Lower leg skin (tissue), 4 donors: ENCODE measurements at regions not wholly inside any gene's neighbourhood (a gene's known extent, or its start where the extent isn't known, plus 50 kb on each side); places are given as distances from the start of the nearest gene placed in this dataset.

Experiments used
- DNase-seq, 2 donors: peaks; one replicate each; pipeline ENCODE4 v3.0.0-alpha.2; 2019; ENCODE audit warnings: low spot score in 2 of 2
- H3K4me3 ChIP-seq: fragments of 200-600 bp; sonication (generic); 2 replicates; pipeline ENCODE4 v1.5.1; 2017; ENCODE audit warnings: mild to moderate bottlenecking, low read depth; ENCODE audit not compliant: poor library complexity, severe bottlenecking
- CTCF ChIP-seq, 3 donors: fragments of 450-650 bp; IDR thresholded peaks; one replicate each; pipeline ENCODE4 v1.5.1; 2016; ENCODE audit warnings: antibody characterized with exemption in 3 of 3, mild to moderate bottlenecking in 3 of 3, moderate library complexity in 2 of 3
- POLR2A ChIP-seq, 2 donors: fragments of 450-650 bp; IDR thresholded peaks; one replicate each; pipeline ENCODE4 v1.6.1; 2016 to 2017; ENCODE audit warnings: antibody characterized with exemption in 2 of 2, mild to moderate bottlenecking in 1 of 2, moderate library complexity in 1 of 2
- WGBS, 2 donors: methylation state at CpG; one replicate each; pipeline ENCODE4 v1.1.5; 2018; 5-methylcytosine and 5-hydroxymethylcytosine counted together
- intact Hi-C: fragments of 100-400 bp; cut with DNase I; formaldehyde crosslinking; loops from one replicate; pipeline ENCODE4 v1.15.0; 2023; ENCODE audit warnings: low total_unique reads

GRCh38 chr6:21947731-21948386 lies 349.0 kb downstream of the PRL start:
- no peak for TF ChIP-seq POLR2A (IDR thresholded peaks at IDR 0.05)
- no peak for TF ChIP-seq CTCF (IDR thresholded peaks at IDR 0.05)
- intact Hi-C loops = no loop called here
- DNase-seq = no peak
- no peak overlapping the region for H3K4me3 ChIP-seq
- WGBS, 2 donors = 67 to 79% methylated on average over 6 of the region's 6 CpGs

- H3K4me3 ChIP-seq = no peak overlapping the region
- DNase-seq = no peak
- 67 to 76% methylated on average over 3 of the region's 3 CpGs for WGBS, 2 donors
- no peak for TF ChIP-seq CTCF (IDR thresholded peaks at IDR 0.05)
- no peak for TF ChIP-seq POLR2A (IDR thresholded peaks at IDR 0.05)
- intact Hi-C loops = no loop called here
Observed at GRCh38 chr6:21949211-21949801, 347.5 kb downstream of the PRL start.

- H3K4me3 ChIP-seq = no peak overlapping the region
- no peak for TF ChIP-seq CTCF (IDR thresholded peaks at IDR 0.05)
- no peak for TF ChIP-seq POLR2A (IDR thresholded peaks at IDR 0.05)
- DNase-seq = no peak
- 95 to 96% methylated on average over 7 of the region's 7 CpGs for WGBS, 2 donors
- intact Hi-C loops = no loop called here
Observed at GRCh38 chr6:21952367-21952766, 344.5 kb downstream of the PRL start.

- TF ChIP-seq POLR2A (IDR thresholded peaks at IDR 0.05) = no peak
- no peak for TF ChIP-seq CTCF (IDR thresholded peaks at IDR 0.05)
- DNase-seq = no peak
- H3K4me3 ChIP-seq = no peak overlapping the region
- intact Hi-C loops = no loop called here
- WGBS, 2 donors = 52 to 57% methylated on average over 10 of the region's 10 CpGs
Observed at GRCh38 chr6:21953831-21954801, 342.7 kb downstream of the PRL start.

GRCh38 chr6:21955053-21955595 lies 341.7 kb downstream of the PRL start:
- DNase-seq = no peak
- 84% methylated on average over 3 of the region's 3 CpGs for WGBS, 2 donors
- TF ChIP-seq CTCF (IDR thresholded peaks at IDR 0.05) = no peak
- TF ChIP-seq POLR2A (IDR thresholded peaks at IDR 0.05) = no peak
- no peak overlapping the region for H3K4me3 ChIP-seq
- intact Hi-C loops = no loop called here
